ENCODE measurements at regions not wholly inside any gene's neighbourhood (a gene's known extent, or its start where the extent isn't known, plus 50 kb on each side); places are given as distances from the start of the nearest gene placed in this dataset.

DNA sequence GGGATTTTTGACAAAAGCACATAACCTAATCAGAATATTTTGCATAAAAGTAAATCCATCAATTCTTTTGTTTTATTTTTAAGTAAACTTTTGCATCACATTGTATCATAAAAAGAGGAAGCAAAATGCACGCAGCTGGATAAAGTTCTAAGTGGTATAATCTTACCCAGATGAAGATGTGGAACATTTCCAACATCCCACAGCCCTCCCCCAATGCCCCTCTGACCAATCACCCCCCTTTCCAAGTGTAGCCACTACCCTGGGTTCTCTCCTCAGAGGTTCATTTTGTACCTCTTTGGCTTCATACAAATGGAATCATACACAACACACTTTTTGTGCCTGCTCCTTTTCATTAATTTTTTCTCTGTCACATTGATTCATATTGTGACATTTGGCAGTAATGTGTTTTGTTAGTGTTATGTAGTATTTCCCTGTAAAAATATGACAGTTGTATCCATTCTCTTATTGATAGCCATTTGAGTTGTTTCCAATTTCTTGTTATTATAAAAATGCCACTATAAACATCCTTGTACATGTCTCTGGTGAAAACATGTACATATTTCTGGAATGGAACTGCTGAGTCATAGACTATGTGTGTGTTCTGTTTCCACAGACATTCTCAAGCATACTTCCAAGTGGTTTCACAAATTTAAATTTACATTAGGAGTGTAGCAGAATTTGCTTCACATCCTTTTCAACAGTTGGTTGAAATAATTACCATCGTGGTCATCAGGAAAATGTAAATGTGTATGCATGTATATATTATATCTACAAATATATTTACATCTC lies 92.9 kb upstream of the SYNDIG1 start:
- no peak for DNase-seq (ENCODE audit: low read depth in 2 of 2)

DNA sequence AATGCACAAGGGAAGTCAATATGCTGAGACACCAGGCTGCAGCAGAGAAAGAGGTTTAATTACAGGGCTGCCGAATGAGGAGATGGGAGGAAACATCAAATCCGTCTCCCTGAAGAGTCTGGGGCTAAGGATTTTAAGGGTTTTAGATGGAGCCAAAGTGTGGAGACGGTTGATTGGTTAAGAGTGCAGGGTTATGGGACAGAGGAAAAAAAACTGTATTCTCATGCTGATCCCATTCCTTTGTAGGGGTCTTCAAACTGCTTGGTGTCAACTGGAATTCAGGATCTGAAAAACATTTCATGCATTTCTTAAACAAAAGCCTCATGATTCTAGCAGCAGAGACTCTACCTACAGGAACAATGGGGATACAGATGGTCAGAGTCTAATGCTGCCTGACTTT lies 96.1 kb upstream of the SYNDIG1 start:
- DNase-seq (ENCODE audit: low read depth in 2 of 2) = no peak

DNA sequence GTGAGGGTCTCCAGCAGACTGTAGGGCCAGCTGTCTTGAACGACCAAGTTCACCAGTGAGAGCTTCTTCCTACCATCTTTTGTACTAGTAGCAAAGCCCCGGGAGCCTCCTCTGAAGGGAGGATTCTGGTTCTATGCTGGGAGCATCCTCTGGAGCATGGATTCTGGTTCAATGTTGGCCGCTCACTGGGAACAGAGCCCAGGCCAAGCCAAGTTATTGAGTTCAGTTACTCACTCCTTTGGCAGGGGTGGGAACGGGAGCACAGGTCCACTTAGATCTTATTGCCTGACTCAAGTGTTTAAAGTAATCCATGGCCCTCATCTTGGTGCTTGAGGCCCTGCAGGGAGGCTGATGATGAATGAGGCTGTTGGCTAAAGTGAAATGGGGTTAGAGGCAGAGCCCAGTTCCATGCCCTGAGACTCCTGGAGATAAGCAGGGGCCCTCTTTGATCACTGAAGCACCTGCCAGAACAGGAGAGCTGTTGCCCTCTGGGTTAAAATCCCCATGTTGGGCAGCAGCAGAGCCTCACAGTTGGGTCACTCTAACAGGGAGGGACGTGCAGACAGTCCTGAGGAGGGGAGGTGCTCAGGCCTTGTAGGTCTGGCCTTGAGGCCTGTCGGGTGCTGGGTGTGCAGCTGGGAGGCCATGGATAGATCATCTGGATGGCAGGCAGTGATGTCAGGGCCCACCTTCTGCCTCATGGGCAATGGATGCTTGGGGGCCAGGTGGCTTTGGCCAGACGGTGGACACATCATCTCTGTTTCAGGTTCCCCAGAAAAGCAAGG lies 98.3 kb upstream of the SYNDIG1 start:
- DNase-seq (ENCODE audit: low read depth in 2 of 2) = no peak

DNA sequence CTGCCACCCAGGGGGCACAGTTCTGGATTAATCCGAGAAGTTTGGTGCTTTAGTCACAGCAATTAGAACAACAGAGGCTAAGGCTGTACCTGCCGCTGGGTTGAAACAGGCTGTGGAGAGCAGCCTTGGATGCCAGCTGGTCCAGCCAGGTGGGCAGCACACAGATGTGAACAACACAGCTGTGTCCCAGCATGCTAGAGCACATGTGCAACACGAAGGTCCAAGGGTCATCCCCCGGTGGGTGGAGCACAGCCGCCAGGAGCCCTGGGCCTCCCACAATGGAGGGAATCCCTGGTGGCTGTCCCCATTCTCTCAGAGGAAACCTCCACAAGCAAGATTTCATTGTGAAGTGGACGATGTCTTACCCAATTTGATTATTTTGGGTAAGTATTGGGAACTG lies 99.2 kb upstream of the SYNDIG1 start:
- no peak for DNase-seq (ENCODE audit: low read depth in 2 of 2)

DNA sequence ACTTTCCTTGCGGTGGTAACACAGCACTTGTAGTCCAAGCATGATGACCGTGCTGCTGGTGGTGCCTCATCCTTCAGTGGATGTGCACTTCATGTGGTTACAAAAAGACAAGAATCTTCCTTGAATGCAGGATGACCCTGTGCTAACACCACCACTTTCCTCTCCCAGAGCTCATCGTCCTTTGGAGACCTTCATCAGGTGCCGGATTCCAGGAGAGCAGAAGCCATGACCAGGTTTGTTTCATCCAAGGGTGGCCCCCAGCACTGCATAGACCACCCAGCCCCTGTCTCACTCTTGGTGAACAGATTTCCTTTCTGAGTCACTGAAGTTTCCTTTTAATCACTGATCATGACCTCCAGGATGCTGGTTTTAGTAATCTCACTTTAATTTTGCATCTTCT lies 101.2 kb upstream of the SYNDIG1 start:
- no peak for DNase-seq (ENCODE audit: low read depth in 2 of 2)

DNA sequence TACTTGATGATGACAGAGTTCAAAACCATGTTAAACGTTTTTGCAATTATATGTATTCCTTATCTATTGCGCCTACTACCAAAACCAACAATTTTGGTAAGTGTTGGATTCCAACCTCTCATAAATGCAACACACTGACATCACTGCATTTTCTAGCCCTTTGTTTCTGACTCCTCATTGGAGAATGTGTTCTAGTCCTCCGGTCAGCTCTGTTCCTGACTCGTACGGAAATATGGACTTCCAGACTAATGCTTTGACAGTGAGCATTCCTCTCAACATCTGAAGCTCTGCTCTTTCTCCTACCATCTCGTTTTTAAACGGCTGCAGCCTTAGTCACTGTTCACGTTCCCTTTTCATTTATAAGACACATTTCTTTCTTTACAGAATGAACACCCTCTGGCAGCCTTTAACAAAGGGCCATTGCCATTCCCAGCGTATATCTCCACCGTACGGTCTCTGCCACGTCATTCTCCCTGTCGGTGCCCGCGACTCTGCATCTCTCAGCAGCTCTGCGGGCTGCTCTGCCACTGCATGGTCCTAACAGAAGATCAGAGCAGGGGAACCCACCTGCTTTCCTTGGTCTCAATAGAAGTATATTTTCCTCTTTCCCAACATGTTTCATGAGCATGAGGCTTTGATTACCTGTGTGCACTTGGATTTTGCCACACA lies 103.0 kb upstream of the SYNDIG1 start:
- no peak for DNase-seq (ENCODE audit: low read depth in 2 of 2)

DNA sequence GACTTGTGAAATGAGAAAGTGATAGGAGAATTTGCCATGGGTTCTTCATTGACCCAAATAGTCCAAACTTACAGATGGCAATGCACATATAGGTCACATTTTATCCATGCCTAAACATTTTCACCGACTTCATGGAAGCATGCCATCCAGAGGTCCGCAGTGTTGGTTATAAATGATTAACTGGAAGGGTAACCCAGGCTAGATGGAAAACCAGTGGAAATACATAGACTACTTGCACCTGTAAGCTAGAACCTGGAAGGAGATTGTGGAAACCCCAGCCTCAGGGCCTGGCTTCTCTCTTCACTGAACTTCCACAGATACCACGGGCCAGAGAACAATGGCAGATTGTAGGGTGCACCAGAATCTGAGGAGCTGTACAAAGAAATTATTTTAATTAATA lies 103.8 kb upstream of the SYNDIG1 start:
- DNase-seq (ENCODE audit: low read depth in 2 of 2) = no peak

DNA sequence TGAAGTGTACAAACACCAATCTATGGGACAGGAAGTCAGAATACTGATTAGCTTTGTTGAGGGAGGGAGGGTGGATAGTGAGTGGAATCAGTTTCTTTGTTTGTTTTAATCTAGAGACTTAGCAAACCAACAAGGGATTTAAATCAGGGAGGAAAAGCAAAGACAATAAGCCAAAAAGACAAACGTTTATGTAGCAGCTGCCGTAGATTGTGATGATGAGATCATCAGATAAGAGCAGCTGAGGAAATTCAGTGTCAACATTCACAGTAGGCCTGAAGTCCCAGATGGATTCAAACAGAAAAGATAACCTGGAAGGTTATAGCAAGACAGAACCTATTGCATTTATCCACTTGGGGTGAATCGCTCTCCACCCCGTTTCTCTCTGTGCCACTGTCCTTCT lies 104.9 kb upstream of the SYNDIG1 start:
- DNase-seq (ENCODE audit: low read depth in 2 of 2) = no peak

DNA sequence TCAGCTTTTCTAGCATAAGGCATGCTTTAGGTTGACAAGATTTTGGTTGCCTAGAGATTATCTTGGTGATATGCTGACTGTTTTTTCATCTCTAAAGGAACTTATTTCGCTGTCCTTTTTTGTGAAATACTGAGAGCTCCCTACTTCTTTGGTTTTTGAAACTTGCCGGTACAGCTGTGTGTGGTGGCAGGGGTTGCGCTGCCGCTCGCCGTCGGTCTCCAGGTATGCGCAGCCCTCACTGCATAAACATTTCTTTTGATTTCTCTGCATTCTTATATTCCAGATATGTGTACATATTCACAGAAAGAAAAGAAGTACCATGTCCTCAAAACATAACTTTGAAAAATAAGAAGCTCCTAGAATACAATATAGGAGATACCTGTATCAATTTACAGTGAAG lies 106.4 kb upstream of the SYNDIG1 start:
- DNase-seq (ENCODE audit: low read depth in 2 of 2) = no peak

DNA sequence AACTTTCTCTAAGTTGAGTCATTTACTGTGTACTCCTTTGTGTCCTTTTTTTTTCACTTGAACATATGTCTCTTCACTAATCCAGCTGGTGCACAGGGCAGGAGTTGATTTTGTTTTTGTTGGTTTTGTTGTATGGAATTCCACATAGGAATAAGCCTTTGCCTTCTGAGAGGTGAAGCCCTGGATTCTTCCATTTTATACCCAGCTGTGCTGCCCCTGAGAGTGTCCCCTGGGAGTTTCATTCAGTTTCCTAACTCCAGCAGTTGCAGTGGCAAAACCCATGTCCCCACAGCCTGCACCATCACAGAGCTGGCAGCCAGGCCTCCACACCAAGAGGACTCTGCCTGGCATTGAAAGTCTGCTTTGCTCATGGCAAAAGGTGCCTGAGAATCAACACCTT lies 107.3 kb upstream of the SYNDIG1 start:
- no peak for DNase-seq (ENCODE audit: low read depth in 2 of 2)

DNA sequence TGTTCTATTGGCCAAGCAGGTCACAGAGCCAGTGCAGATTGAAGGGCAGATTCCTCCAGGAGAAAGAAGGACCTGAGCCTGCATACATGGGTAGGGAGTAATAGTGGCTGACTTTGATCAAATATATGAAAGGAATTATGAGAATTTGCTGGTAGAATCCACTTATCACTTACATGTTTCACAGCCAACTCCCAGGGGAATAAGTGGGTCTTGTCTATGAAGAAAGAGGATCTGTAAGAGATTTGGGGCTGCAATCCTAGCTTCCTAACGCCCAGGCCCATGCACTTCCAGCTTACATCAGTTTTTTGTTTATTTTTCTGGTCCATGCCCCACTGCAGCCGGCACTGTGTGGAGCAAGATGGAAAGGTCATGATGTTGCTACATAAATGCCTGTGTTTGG lies 107.9 kb upstream of the SYNDIG1 start:
- no peak for DNase-seq (ENCODE audit: low read depth in 2 of 2)

DNA sequence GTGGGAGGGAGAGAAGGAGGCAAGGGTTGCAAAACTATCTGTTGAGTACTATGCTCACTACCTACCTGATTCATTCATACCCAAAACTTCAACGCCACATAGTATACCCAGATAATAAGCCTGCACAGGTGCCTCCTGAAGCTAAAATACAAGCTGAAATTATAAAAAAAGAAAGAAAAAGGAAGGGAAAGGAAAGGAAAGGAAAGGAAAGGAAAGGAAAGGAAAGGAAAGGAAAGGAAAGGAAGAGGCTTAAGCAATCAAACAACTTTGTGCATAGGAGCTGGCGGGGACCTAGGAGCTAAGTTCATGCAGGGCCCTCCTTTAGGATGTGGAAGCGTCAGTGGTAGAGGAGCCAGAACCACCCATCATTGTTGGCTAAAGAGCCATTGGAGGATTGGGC lies 108.9 kb upstream of the SYNDIG1 start:
- no peak for DNase-seq (ENCODE audit: low read depth in 2 of 2)

DNA sequence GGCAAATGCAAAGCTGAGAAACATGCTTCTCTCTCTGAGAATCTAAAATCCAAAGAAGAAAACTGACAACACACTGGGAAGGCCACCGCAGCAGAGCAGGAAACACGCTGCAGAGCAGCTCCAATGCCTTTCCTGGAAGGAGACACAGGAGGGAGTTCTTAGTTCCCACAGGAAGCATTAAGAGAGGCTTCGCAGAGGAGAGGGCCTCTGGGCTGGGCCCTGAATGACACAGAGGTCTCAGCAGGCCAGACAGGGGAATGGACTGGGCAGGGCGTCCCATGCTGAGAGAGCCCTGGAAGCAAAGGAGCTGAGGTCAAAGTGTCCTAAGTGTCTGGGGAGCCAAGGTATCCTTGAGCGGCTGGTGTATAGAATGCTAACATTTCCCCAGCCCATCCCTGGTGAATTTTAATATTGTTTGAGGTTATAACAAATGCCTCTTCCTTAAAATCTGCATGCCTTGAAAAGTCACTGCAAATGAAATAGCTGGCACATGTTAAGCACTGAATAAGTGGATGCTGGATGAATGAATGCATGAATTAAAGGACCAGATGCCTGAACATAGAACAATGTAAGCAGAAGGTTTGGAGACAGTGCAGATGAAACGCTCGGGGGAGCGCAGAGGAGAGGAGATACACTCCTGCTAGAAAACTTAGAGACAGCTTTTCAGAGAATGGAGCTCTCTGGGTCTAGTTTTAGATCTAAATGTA lies 110.0 kb upstream of the SYNDIG1 start:
- no peak for DNase-seq (ENCODE audit: low read depth in 2 of 2)

DNA sequence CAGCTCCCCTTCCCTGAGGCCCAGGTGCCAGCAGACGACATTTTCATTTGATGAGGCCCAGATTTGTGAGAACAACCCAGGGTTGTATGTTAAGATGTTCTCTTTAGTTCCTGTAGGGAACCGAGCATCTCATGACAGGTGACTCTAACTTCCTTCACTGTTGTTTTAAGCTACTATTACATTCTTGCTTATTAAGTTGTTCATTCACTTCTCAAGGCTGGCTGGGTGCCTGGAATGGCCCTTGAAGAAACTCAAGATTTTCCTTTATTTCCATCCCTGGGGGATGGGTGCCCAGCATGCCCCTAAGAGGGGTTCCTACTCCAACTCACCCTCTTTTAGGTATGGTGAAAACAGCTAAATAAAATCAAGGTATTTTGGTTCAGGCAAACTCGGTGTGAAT lies 111.5 kb upstream of the SYNDIG1 start:
- no peak for DNase-seq (ENCODE audit: low read depth in 2 of 2)

DNA sequence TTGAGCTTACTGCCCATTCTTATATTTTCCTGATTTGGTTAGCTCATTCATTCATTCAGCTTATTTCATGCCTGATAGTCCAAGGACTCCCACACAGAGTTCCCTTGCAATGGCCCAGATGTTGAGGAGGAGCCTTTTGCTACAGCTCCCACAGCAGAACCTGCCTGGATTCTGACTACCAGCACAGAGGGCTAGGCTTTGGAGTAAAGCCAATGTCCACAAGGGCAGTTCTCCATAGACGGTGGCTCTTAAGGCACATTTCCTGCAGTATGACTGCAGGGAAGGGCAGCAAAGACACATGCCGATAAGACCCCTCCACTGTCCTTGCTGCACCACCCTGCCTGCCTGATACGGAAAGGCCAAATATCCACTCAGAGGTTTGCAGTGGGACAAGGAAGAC lies 112.3 kb upstream of the SYNDIG1 start:
- DNase-seq (ENCODE audit: low read depth in 2 of 2) = no peak

DNA sequence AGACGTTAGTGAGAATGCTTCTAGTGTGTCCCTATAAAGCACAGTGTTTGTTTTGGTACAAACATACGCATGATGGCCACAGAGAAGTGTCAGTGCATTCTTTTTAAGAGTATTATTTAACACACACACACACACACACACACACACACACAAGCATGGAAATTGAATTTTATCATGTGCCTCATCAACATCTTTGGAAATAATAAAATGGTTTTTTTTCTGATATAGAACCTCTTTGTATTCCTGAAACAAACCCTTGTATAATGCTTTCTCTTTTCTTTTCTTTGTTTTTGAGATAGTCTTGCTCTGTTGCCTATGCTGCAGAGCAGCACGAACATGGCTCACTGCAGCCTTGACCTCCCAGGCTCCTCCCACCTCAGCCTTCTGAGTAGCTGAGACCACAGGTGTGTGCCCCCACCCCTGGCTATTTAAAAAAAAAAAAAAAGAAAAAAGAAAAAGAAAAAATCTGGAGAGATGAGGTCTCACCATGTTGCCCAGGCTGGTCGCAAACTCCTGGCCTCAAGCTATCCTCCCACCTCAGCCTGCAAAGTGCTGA lies 116.2 kb upstream of the SYNDIG1 start:
- DNase-seq (ENCODE audit: low read depth in 2 of 2) = no peak

DNA sequence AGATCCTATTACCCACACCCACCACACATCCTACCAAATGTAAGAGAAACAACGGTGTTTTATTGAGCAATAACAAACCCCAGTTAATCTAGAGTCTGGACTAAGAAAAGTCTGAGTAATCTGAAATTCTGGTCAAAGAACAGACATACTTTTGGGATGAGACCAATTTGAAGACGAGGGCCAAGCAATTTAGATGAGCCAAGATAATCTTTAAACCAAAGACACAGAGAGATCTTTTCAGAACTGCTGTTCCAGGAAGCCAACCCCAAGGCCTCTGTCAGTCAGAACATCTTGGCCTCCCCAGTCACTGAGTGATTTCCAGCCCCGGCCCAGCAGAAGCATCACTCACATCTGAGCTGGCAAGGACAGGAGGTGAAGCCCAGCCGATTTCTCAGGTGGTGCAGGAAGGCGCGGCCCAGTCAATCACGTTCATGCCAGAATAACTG lies 118.5 kb upstream of the SYNDIG1 start:
- DNase-seq (ENCODE audit: low read depth in 2 of 2) = no peak

DNA sequence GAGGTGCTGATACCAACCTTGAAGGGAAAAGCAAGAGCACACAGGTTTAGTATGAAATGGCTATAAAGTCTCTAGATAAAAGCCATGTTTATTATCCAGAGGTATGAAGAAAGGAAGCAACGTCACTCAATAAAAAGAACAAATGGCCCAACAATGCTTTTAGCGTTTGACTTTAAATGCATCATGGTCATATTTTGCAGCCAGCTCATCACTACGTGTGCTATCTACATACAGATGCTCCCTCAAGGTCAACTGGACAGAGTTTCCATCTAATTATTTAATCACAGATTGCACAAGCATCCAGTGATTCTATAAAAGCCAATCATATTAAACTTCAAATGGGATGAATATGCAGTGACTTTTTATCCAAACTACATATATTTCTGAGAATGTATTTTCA lies 127.6 kb upstream of the SYNDIG1 start:
- no peak for DNase-seq (ENCODE audit: low read depth in 2 of 2)

DNA sequence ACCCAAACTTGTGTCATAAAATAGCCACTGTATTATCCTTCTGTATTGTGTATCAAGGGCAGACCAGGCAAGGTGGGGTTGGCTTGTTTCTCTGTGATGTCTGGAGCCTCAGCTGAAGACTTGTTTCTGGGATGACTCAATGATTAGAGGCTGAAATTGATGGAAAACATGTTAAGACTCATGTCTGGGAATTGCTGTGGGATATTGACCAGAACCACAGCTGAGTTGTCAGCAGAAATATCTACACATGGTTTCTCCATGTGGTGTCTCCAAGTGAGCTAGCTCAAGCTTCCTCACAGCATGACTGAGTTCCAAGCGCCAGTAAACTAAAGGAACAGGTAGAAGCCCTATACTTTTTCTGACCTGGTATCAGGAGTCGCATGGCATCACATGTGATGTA lies 128.5 kb upstream of the SYNDIG1 start:
- no peak for DNase-seq (ENCODE audit: low read depth in 2 of 2)

DNA sequence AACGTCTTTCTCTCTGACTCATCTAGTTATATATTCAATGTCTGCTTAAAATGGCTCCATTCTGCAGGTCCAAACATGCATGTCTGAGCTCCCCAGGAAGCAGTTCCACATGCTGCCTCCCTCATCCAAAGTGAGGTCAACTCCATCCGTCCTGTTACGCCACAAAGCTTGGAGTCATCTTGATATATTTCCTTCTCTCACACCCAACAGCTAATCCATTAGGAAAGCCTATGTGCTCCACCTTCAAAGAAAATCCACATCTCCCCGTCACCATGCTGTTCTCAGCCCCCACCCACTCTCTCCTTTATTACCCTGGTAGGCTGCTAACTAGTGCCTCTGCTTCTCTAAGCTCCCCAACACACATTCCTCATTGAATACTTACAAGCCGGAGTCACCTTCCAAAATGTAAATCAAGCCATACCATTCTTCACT lies 130.2 kb upstream of the SYNDIG1 start:
- DNase-seq (ENCODE audit: low read depth in 2 of 2) = no peak

DNA sequence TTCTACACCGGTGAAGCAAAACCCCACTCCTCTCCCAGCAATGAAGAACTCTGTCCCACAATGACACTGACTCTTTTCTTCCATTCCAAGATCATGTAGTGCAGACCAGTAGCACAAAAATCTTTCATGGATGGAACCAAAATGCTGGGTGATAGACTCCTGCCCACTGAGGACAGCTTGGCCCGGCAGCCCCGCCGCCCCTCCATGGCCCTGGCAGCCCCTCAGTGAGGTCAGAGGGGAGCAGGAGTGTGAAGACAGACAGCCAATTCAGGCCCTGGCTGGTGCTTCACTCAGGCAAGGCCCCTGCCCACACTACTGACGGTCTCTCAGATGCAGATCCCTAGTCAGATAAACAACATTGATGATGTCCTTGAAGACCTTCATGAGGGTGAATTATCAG lies 131.9 kb upstream of the SYNDIG1 start:
- DNase-seq (ENCODE audit: low read depth in 2 of 2) = no peak

DNA sequence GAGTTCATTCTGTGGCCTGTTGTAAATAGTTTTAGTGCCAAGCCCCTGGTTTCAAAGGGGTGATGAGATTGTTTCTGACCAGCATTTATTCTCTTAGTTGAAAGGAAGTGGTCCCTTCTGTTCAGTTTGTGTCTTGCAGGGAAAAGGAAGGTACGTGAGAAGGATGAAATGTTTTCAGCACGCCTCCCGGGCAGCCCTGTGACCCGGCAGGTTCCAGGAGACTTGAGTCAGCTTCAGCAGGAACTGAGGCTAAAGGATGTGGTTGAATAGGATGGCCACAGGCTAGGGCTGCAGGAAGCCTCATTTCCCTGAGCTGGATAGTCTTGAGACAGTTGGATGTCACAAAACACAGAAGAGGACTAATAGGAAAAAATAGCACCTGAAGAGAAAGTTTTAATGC lies 132.4 kb upstream of the SYNDIG1 start:
- no peak for DNase-seq (ENCODE audit: low read depth in 2 of 2)

All from stimulated activated CD8-positive, alpha-beta memory T cell treated with anti-CD3 and anti-CD28 coated beads, Interleukin-7, amount 100 ng/mL, for 1 hour (primary cell).